Spinal cord (tissue), 9 donors: ENCODE measurements at regions not wholly inside any gene's neighbourhood (a gene's known extent, or its start where the extent isn't known, plus 50 kb on each side); places are given as distances from the start of the nearest gene placed in this dataset.

Experiments
- DNase-seq, 6 donors: peaks; one replicate each; pipeline versions ENCODE4 v3.0.0 to v3.0.0-alpha.2; 2013 to 2015; ENCODE audit warnings: low spot score in 6 of 6, low read depth in 4 of 6
- H3K27ac ChIP-seq: one replicate; pipeline ENCODE4 v1.5.1; 2013; ENCODE audit warnings: low read depth, low read length, control low read depth
- H3K27me3 ChIP-seq: one replicate; pipeline ENCODE4 v1.6.1; 2013; ENCODE audit warnings: low read length; ENCODE audit not compliant: control insufficient read depth, insufficient read depth
- H3K36me3 ChIP-seq: one replicate; pipeline ENCODE4 v1.6.1; 2013; ENCODE audit warnings: low read length; ENCODE audit not compliant: control insufficient read depth, insufficient read depth
- H3K4me1 ChIP-seq: one replicate; pipeline ENCODE4 v1.6.1; 2013; ENCODE audit warnings: low read length; ENCODE audit not compliant: control insufficient read depth, insufficient read depth
- H3K4me3 ChIP-seq: one replicate; pipeline ENCODE4 v1.5.1; 2013; ENCODE audit warnings: low read depth, low read length, control low read depth
- H3K9me3 ChIP-seq: one replicate; pipeline ENCODE4 v1.6.1; 2013; ENCODE audit warnings: low read length; ENCODE audit not compliant: control insufficient read depth, insufficient read depth
- WGBS: methylation state at CpG from one replicate; pipeline ENCODE4 v1.1.5; 2013; ENCODE audit warnings: missing lambda C conversion rate; ENCODE audit not compliant: insufficient coverage; 5-methylcytosine and 5-hydroxymethylcytosine counted together
- donor health status: healthy.

GRCh38 chr13:27861165-27861564, 58.6 kb upstream of the PDX1 start:
- peaks cover 6% of the 10 kb centered on the region for H3K27me3 ChIP-seq

GRCh38 chr13:27868641-27869435, 51.0 kb upstream of the PDX1 start:
- Histone ChIP-seq H3K27ac (no peak overlapping the region), H3K9me3 (peaks cover 1% of the 10 kb centered on the region), H3K36me3 (no peaks in the 10 kb centered on the region), H3K27me3 (no peaks in the 10 kb centered on the region), H3K4me1 (no peaks in the 10 kb centered on the region), H3K4me3 (no peak overlapping the region)
- peak in 1 of 6 donors; percentile 2 for DNase-seq
- WGBS, result 57% methylated on average over 3 of the region's 9 CpGs

More at GRCh38 chr13:27861165-27861564, 58.6 kb upstream of the PDX1 start:
- Histone ChIP-seq H3K4me1 (no peaks in the 10 kb centered on the region), H3K27ac (no peak overlapping the region), H3K36me3 (no peaks in the 10 kb centered on the region), H3K4me3 (no peak overlapping the region), H3K9me3 (peaks cover 1% of the 10 kb centered on the region)
- no CpG with 5 or more reads among the region's 5 CpGs for WGBS
- DNase-seq, result no peak

- no peaks in the 10 kb centered on the region for H3K36me3 ChIP-seq
Observed at GRCh38 chr13:27869436-27870095, 50.2 kb upstream of the PDX1 start.

More at GRCh38 chr13:27869436-27870095, 50.2 kb upstream of the PDX1 start:
- Histone ChIP-seq H3K9me3 (peaks cover under 1% of the 10 kb centered on the region), H3K4me1 (no peaks in the 10 kb centered on the region), H3K4me3 (no peak overlapping the region), H3K27ac (no peak overlapping the region), H3K27me3 (no peaks in the 10 kb centered on the region)
- WGBS, result no CpG with 5 or more reads among the region's 6 CpGs
- DNase-seq, result no peak
